IPS-15b (cell line): ENCODE measurements at regions not wholly inside any gene's neighbourhood (a gene's known extent, or its start where the extent isn't known, plus 50 kb on each side); places are given as distances from the start of the nearest gene placed in this dataset.

ENCODE experiments used
- H3K27me3 ChIP-seq: one replicate; pipeline ENCODE4 v1.6.1; 2013; ENCODE audit warnings: low read length; ENCODE audit not compliant: control insufficient read depth, insufficient read depth
- H3K36me3 ChIP-seq: one replicate; pipeline ENCODE4 v1.6.1; 2013; ENCODE audit warnings: low read length; ENCODE audit not compliant: control insufficient read depth, insufficient read depth
- H3K4me1 ChIP-seq: one replicate; pipeline ENCODE4 v1.6.1; 2013; ENCODE audit warnings: mild to moderate bottlenecking, low read length; ENCODE audit not compliant: control insufficient read depth, insufficient read depth
- H3K4me3 ChIP-seq: one replicate; pipeline ENCODE4 v1.5.1; 2013; ENCODE audit warnings: low read depth, low read length
- H3K9ac ChIP-seq: one replicate; pipeline ENCODE4 v1.6.1; 2013; ENCODE audit warnings: low read depth, mild to moderate bottlenecking, low read length
- H3K9me3 ChIP-seq: one replicate; pipeline ENCODE4 v1.6.1; 2013; ENCODE audit warnings: mild to moderate bottlenecking, low read length; ENCODE audit not compliant: control insufficient read depth, insufficient read depth

GRCh38 chr5:4651806-4652565 is 488.1 kb upstream of the ADAMTS16 start:
- no peaks in the 10 kb centered on the region for H3K9me3 ChIP-seq

GRCh38 chr5:4653475-4653874 is 486.7 kb upstream of the ADAMTS16 start:
- no peaks in the 10 kb centered on the region for H3K9me3 ChIP-seq

More at GRCh38 chr5:4651806-4652565, 488.1 kb upstream of the ADAMTS16 start:
- Histone ChIP-seq H3K36me3 (no peaks in the 10 kb centered on the region), H3K27me3 (no peaks in the 10 kb centered on the region), H3K4me3 (no peak overlapping the region), H3K9ac (no peak overlapping the region), H3K4me1 (no peaks in the 10 kb centered on the region)

GRCh38 chr5:4659851-4660250 is 480.3 kb upstream of the ADAMTS16 start:
- no peak overlapping the region for H3K4me3 ChIP-seq
- no peaks in the 10 kb centered on the region for H3K36me3 ChIP-seq
- no peak overlapping the region for H3K9ac ChIP-seq
- no peaks in the 10 kb centered on the region for H3K27me3 ChIP-seq
- H3K4me1 ChIP-seq, result no peaks in the 10 kb centered on the region
- no peaks in the 10 kb centered on the region for H3K9me3 ChIP-seq

More at GRCh38 chr5:4653475-4653874, 486.7 kb upstream of the ADAMTS16 start:
- Histone ChIP-seq H3K4me1 (no peaks in the 10 kb centered on the region), H3K36me3 (no peaks in the 10 kb centered on the region), H3K9ac (no peak overlapping the region), H3K4me3 (no peak overlapping the region), H3K27me3 (no peaks in the 10 kb centered on the region)

- Histone ChIP-seq H3K9me3 (no peaks in the 10 kb centered on the region), H3K9ac (no peak overlapping the region), H3K36me3 (no peaks in the 10 kb centered on the region), H3K27me3 (no peaks in the 10 kb centered on the region), H3K4me3 (no peak overlapping the region), H3K4me1 (no peaks in the 10 kb centered on the region)
Measured at GRCh38 chr5:4661326-4661725, 478.8 kb upstream of the ADAMTS16 start.

GRCh38 chr5:4661836-4662235 is 478.3 kb upstream of the ADAMTS16 start:
- Histone ChIP-seq H3K36me3 (no peaks in the 10 kb centered on the region), H3K4me1 (no peaks in the 10 kb centered on the region), H3K9me3 (no peaks in the 10 kb centered on the region), H3K4me3 (no peak overlapping the region), H3K27me3 (no peaks in the 10 kb centered on the region), H3K9ac (no peak overlapping the region)

GRCh38 chr5:4662756-4663155 is 477.4 kb upstream of the ADAMTS16 start:
- H3K36me3 ChIP-seq, result no peaks in the 10 kb centered on the region
- H3K27me3 ChIP-seq, result no peaks in the 10 kb centered on the region
- no peaks in the 10 kb centered on the region for H3K9me3 ChIP-seq
- H3K9ac ChIP-seq, result no peak overlapping the region
- no peak overlapping the region for H3K4me3 ChIP-seq
- H3K4me1 ChIP-seq, result no peaks in the 10 kb centered on the region

DNA sequence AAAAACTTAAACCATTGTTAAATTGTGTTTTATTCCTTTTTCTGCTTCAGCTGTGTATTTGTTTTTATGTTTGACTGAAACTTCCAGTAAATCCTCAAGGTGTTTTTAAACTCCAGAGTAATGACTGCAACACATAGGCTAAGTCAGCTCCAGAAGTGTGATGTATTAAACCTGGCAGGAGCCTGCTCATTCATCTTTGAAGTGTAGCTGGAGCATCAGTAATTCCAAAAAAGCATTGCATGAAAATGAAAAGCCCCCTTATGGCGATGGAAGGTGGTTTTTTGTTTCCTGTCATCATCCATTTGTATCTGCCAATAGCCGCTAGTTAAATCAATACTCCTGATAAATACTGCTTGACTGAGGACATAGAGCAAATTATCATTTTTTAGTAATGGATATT is 474.2 kb upstream of the ADAMTS16 start:
- Histone ChIP-seq H3K4me3 (no peak overlapping the region), H3K9me3 (no peaks in the 10 kb centered on the region), H3K4me1 (no peaks in the 10 kb centered on the region), H3K27me3 (no peaks in the 10 kb centered on the region), H3K36me3 (no peaks in the 10 kb centered on the region), H3K9ac (no peak overlapping the region)

DNA sequence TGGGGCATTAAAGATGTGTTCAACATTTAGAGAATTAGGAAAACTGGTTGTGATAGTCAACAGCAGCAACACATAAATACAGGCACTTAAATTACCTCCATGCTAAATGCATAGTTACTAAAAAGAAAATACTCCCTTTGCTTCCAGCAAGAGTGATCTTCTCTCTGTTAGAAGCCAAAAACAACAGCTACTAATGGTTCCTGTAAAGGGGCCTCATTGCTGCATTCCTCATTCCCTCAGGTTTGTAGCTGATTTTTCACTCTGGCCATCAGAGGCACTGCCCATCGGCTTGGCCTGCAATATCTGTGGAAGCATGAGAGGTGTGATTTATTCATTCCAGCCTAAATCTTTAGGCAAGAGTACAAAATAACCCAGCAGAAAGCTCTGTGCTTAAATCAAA is 466.0 kb upstream of the ADAMTS16 start:
- Histone ChIP-seq H3K9me3 (no peaks in the 10 kb centered on the region), H3K9ac (no peak overlapping the region), H3K4me1 (no peaks in the 10 kb centered on the region), H3K4me3 (no peak overlapping the region), H3K27me3 (no peaks in the 10 kb centered on the region), H3K36me3 (no peaks in the 10 kb centered on the region)

DNA sequence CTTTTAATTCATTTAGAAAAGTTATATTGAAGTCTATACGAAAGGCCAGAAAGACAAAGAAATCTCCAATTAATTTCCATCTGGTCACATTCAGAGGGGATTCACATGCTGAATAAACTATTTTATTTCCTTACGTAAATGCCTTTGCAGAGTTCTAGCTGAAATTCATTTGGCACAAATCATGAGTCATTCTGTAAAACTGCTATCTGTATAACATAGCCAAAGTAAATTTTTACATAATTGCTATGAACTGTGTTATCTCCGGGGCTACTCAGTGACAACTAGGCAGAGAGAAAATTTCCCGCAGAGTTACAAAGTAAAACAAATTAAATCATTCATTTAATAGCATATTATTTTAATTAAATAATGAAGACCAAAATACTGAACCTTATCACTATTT is 463.2 kb upstream of the ADAMTS16 start:
- Histone ChIP-seq H3K27me3 (no peaks in the 10 kb centered on the region), H3K4me3 (no peak overlapping the region), H3K4me1 (no peaks in the 10 kb centered on the region), H3K36me3 (no peaks in the 10 kb centered on the region), H3K9ac (no peak overlapping the region), H3K9me3 (no peaks in the 10 kb centered on the region)

DNA sequence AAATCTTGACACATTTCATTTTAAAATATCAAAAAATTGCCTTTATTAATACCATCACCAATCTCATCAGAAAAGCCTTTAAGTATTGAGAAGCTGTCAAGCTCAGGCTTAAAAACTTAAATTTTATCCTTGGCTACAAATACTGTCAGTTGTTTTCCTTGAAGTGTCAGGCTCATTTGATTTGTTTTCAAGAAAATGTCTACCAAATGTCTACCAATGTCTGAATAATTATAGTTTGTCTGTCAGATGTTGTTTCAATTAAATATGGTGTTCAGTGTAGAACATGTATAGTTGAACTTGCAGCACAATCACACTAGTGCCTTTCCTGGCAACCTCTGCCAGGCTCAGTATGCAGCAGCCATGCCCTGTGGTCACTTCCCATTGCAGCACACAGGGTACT is 455.2 kb upstream of the ADAMTS16 start:
- no peaks in the 10 kb centered on the region for H3K4me1 ChIP-seq

DNA sequence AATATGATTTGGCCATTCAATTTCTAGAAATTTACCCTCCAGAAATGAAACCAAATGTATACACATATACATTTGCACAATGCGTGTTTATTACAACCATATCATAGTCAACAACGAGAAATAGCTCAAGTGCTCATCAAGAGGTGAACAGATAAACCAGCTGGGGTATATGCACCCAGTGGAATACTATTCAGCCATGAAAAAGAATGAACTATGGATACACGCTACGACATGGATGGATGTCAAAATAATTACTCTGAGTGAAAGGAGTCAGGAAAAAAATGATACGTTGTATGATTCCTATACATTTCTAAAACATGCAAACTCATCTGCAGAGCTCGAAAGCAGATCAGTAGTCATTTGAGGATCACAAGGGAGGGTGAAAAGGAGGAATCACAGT is 441.5 kb upstream of the ADAMTS16 start:
- H3K9me3 ChIP-seq, result no peaks in the 10 kb centered on the region
- H3K4me3 ChIP-seq, result no peak overlapping the region
- no peak overlapping the region for H3K9ac ChIP-seq
- no peaks in the 10 kb centered on the region for H3K36me3 ChIP-seq
- H3K27me3 ChIP-seq, result no peaks in the 10 kb centered on the region
- H3K4me1 ChIP-seq, result no peaks in the 10 kb centered on the region

More for the DNA sequence above, 455.2 kb upstream of the ADAMTS16 start:
- no peaks in the 10 kb centered on the region for H3K9me3 ChIP-seq
- no peaks in the 10 kb centered on the region for H3K27me3 ChIP-seq
- no peak overlapping the region for H3K9ac ChIP-seq
- no peak overlapping the region for H3K4me3 ChIP-seq
- H3K36me3 ChIP-seq, result no peaks in the 10 kb centered on the region

GRCh38 chr5:4699592-4699991 is 440.5 kb upstream of the ADAMTS16 start:
- H3K27me3 ChIP-seq, result no peaks in the 10 kb centered on the region
- no peaks in the 10 kb centered on the region for H3K9me3 ChIP-seq
- no peak overlapping the region for H3K4me3 ChIP-seq
- H3K36me3 ChIP-seq, result no peaks in the 10 kb centered on the region
- no peak overlapping the region for H3K9ac ChIP-seq
- no peaks in the 10 kb centered on the region for H3K4me1 ChIP-seq
